SK-N-SH treated with all-trans-retinoic acid at 6 μM for 48 hours (cell line): ENCODE measurements at regions not wholly inside any gene's neighbourhood (a gene's known extent, or its start where the extent isn't known, plus 50 kb on each side); places are given as distances from the start of the nearest gene placed in this dataset.

Experiments
- BACH2 ChIP-seq: fragments of 250-450 bp; sonication (Bioruptor Pico); IDR thresholded peaks from 2 replicates; pipeline ENCODE4 v1.9.0; 2021; ENCODE audit warnings: mild to moderate bottlenecking, borderline replicate concordance
- OSR1 ChIP-seq: fragments of 250-450 bp; sonication (Bioruptor Pico); IDR thresholded peaks from 2 replicates; pipeline ENCODE4 v1.8.0; 2022; ENCODE audit warnings: moderate library complexity, mild to moderate bottlenecking, inconsistent platforms
- TCF4 ChIP-seq: fragments of 250-450 bp; sonication (Bioruptor Pico); IDR thresholded peaks from 2 replicates; pipeline ENCODE4 v1.8.0; 2021; ENCODE audit warnings: mild to moderate bottlenecking, moderate library complexity, borderline replicate concordance
- ZNF70 ChIP-seq: fragments of 450-650 bp; formaldehyde crosslinking; IDR thresholded peaks from 2 replicates; pipeline ENCODE4 v1.5.0; 2020; ENCODE audit warnings: mild to moderate bottlenecking, moderate library complexity
- ZNF8 ChIP-seq: fragments of 450-650 bp; formaldehyde crosslinking; IDR thresholded peaks from 2 replicates; pipeline ENCODE4 v1.5.0; 2020; ENCODE audit warnings: mild to moderate bottlenecking, moderate library complexity
- TF ChIP-seq, protein P1 (sequence below): fragments of 250-450 bp; sonication (Bioruptor Pico); IDR thresholded peaks from 2 replicates; pipeline ENCODE4 v1.5.1; 2021; ENCODE audit warnings: mild to moderate bottlenecking, moderate library complexity
- TF ChIP-seq, protein P2 (sequence below): fragments of 250-450 bp; sonication (Bioruptor Pico); IDR thresholded peaks from 2 replicates; pipeline ENCODE4 v1.8.0; 2020; ENCODE audit warnings: mild to moderate bottlenecking, moderate library complexity, borderline replicate concordance

DNA sequence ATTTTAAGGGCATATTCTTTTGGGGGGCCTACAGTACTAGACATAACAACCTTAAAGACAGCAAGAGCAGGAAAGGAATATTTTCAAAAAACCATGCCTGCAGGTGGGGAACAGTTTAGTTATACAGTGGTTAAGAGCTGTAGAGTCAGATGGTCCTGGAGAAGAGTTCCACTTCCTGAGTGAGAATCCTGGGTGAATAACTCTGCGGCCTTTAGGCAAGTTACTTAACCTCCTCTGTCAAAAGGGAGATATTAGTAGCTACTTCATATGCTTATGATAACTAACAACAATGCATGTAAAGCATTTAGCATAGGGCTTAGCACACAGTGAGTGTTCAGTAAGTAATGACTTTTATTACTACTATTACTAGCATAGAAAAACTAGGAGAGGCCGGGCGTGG, 119.2 kb upstream of the TAB2 start:
- TF ChIP-seq, protein P1, sequence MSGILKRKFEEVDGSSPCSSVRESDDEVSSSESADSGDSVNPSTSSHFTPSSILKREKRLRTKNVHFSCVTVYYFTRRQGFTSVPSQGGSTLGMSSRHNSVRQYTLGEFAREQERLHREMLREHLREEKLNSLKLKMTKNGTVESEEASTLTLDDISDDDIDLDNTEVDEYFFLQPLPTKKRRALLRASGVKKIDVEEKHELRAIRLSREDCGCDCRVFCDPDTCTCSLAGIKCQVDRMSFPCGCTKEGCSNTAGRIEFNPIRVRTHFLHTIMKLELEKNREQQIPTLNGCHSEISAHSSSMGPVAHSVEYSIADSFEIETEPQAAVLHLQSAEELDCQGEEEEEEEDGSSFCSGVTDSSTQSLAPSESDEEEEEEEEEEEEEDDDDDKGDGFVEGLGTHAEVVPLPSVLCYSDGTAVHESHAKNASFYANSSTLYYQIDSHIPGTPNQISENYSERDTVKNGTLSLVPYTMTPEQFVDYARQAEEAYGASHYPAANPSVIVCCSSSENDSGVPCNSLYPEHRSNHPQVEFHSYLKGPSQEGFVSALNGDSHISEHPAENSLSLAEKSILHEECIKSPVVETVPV (CRISPR knock-in tag) = no peak
- TF ChIP-seq ZNF70 (no peak), BACH2 (CRISPR knock-in tag) (no peak), TCF4 (no peak), ZNF8 (CRISPR knock-in tag) (no peak), OSR1 (no peak)
- TF ChIP-seq, protein P2, sequence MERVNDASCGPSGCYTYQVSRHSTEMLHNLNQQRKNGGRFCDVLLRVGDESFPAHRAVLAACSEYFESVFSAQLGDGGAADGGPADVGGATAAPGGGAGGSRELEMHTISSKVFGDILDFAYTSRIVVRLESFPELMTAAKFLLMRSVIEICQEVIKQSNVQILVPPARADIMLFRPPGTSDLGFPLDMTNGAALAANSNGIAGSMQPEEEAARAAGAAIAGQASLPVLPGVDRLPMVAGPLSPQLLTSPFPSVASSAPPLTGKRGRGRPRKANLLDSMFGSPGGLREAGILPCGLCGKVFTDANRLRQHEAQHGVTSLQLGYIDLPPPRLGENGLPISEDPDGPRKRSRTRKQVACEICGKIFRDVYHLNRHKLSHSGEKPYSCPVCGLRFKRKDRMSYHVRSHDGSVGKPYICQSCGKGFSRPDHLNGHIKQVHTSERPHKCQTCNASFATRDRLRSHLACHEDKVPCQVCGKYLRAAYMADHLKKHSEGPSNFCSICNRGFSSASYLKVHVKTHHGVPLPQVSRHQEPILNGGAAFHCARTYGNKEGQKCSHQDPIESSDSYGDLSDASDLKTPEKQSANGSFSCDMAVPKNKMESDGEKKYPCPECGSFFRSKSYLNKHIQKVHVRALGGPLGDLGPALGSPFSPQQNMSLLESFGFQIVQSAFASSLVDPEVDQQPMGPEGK (CRISPR knock-in tag) = no peak
